Kidney epithelial cell (primary cell): ENCODE measurements at regions not wholly inside any gene's neighbourhood (a gene's known extent, or its start where the extent isn't known, plus 50 kb on each side); places are given as distances from the start of the nearest gene placed in this dataset.
"Not testable (repeated sequence)": the region's sequence is repeated elsewhere in the genome, so short reads cannot be mapped to it uniquely, and the experiment has no call there.

ENCODE experiments used
- DNase-seq: peaks from one replicate; pipeline ENCODE4 v3.0.0-alpha.2; 2010; ENCODE audit warnings: low read depth
- H3K27me3 ChIP-seq: 2 replicates; pipeline ENCODE4 v1.6.0; 2011; ENCODE audit warnings: low read length; ENCODE audit not compliant: control insufficient read depth, insufficient read depth
- H3K36me3 ChIP-seq: 2 replicates; pipeline ENCODE4 v1.5.1; 2011; ENCODE audit warnings: low read length; ENCODE audit not compliant: control insufficient read depth, insufficient read depth
- H3K4me3 ChIP-seq: 2 replicates; pipeline ENCODE4 v1.5.1; 2011; ENCODE audit warnings: low read depth, mild to moderate bottlenecking, control low read depth, low read length
- TF ChIP-seq, protein P1 (sequence below): IDR thresholded peaks from 2 replicates; pipeline ENCODE4 v1.5.1; 2011; ENCODE audit warnings: mild to moderate bottlenecking, moderate library complexity, low read length, control low read depth, inconsistent platforms; ENCODE audit not compliant: insufficient read depth, poor library complexity, severe bottlenecking

DNA sequence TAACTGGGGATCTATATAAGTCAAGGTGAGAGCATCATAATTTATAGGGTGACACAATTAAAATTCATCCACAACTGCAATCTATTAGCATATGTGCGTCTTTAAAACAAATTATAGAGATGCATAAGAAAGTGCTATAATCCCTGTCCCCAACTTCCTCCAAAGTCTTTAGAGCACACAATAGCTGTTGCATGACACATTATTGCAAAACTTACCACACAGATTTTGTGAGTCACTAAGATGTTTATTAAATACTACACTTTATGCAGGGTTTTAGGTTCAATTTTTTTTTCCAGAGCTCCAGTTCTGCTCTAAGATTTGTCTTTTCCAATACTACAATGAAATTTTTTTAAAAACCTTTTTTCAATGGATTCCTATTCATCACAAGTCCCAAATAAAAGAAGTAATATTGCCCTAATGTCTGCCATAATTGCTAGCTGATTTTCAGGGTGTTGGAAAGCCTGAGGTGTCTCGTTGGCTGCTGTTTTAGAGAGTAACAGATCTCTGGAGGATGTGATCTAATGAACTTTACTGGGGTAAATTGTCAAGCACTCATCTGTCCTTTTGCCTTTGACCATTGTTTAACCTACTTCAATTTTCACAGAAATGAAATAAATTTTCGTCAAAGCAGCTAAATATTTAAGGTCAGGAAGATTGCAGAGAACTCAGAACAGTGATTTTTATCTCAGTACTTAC lies 250.5 kb upstream of the NETO1 start:
- no peaks in the 10 kb centered on the region for H3K27me3 ChIP-seq
- DNase-seq, result no peak
- H3K4me3 ChIP-seq, result no peak overlapping the region
- no peaks in the 10 kb centered on the region for H3K36me3 ChIP-seq
- TF ChIP-seq, protein P1, sequence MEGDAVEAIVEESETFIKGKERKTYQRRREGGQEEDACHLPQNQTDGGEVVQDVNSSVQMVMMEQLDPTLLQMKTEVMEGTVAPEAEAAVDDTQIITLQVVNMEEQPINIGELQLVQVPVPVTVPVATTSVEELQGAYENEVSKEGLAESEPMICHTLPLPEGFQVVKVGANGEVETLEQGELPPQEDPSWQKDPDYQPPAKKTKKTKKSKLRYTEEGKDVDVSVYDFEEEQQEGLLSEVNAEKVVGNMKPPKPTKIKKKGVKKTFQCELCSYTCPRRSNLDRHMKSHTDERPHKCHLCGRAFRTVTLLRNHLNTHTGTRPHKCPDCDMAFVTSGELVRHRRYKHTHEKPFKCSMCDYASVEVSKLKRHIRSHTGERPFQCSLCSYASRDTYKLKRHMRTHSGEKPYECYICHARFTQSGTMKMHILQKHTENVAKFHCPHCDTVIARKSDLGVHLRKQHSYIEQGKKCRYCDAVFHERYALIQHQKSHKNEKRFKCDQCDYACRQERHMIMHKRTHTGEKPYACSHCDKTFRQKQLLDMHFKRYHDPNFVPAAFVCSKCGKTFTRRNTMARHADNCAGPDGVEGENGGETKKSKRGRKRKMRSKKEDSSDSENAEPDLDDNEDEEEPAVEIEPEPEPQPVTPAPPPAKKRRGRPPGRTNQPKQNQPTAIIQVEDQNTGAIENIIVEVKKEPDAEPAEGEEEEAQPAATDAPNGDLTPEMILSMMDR, result no peak

DNA sequence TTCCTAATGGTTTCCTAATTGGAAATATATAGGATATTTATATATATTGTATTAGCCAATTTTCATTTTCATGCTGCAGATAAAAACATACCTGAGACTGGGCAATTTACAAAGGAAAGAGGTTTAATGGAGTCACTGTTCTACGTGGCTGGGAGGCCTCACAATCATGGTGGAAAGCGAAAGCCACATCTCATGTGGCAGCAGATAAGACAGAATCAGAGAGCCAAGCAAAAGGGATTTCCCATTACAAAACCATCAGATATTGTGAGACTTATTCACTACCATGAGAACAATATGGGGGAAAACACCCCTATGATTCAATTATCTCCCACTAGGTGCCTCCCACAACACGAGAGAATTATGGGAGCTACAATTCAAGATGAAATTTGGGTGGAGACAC lies 242.5 kb upstream of the NETO1 start:
- Histone ChIP-seq H3K27me3 (no peaks in the 10 kb centered on the region), H3K4me3 (no peak overlapping the region), H3K36me3 (no peaks in the 10 kb centered on the region)
- DNase-seq, result no peak
- TF ChIP-seq, protein P1, result no peak

DNA sequence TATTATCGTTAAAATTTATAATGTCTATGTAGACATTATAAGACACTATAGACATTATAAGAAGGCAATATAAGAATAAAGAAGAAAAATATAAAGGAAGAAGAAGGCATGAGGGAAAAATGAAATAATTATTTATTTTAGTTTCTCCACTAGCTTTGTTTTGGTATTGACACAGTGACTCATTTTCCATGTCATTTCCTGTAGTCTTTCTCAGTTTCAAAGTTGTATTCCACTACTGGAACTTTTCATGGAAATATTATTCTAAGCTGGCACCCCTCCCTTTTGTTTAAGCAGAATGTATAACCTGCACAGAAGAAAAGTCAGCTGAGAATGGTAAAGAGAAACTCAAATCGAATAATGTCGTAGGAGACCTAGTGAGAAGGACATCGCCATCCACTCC lies 234.2 kb upstream of the NETO1 start:
- DNase-seq, result no peak

DNA sequence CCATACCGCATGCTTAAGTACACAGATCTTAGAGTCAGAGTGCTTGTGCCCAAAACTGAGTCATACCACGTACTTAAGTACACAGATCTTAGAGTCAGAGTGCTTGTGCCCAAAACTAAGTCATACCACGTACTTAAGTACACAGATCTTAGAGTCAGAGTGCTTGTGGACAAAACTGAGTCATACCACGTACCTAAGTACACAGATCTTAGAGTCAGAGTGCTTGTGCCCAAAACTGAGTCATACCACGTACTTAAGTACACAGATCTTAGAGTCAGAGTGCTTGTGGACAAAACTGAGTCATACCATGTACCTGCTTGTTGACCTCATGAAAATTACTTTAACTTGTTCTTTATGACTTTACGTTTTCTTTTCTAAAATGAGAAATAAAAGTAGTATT lies 233.7 kb upstream of the NETO1 start:
- H3K4me3 ChIP-seq, DNase-seq, H3K36me3 ChIP-seq, H3K27me3 ChIP-seq: not testable (repeated sequence)

More for the DNA sequence above, 234.2 kb upstream of the NETO1 start:
- Histone ChIP-seq H3K27me3 (no peaks in the 10 kb centered on the region), H3K36me3 (no peaks in the 10 kb centered on the region), H3K4me3 (no peak overlapping the region)
- TF ChIP-seq, protein P1, result no peak

DNA sequence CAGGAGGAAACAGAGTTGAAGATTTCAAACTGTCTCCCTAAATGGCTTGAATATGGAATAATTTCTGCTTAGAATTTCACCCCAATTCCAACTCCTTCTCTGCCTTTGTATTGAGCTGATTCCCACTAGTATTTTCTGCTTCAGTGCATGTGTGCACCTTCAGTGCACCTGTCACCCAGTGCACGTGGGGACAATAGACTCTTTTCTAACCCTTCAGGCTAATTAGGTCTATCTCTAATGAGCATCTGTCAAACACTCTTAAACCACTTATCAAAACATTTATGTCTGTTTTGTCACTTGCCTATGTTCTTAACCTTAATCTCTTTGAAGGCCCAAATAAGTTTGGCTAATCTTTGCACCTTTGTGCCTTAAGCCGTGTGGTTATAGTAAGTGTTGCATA lies 232.0 kb upstream of the NETO1 start:
- Histone ChIP-seq H3K36me3 (no peaks in the 10 kb centered on the region), H3K4me3 (no peak overlapping the region), H3K27me3 (no peaks in the 10 kb centered on the region)
- no peak for DNase-seq
- TF ChIP-seq, protein P1, result no peak

DNA sequence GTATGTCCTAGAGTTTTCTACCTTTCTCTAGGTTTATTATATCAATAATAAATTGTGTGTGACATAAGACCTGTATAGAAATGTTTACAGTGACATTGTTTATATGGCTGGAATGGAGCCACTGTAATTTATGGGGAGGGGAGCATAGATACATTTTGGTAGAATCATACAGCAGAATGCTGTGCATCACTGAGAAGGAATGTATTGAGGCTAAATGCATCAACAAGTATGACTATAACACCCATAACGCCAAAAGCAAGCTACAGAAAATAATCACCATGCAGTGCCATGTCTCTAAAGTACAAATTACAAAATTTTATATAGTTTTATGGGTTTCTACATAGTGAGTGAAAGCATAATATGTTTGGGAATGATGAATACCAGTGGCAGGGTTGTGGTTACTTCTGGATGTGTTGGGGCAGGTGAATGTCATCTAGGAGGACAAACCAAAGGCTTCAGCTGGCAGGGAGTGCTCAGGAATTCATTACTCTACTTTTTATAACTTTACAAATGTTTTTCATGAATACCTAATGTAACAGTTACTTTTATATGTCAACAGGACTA lies 226.0 kb upstream of the NETO1 start:
- TF ChIP-seq, protein P1, result no peak
- no peak for DNase-seq
- Histone ChIP-seq H3K27me3 (no peaks in the 10 kb centered on the region), H3K36me3 (no peaks in the 10 kb centered on the region), H3K4me3 (no peak overlapping the region)
